SKM-1 treated with dmso at 0.1 percent for 144 hours (cell line): ENCODE measurements at regions not wholly inside any gene's neighbourhood (a gene's known extent, or its start where the extent isn't known, plus 50 kb on each side); places are given as distances from the start of the nearest gene placed in this dataset.
A peak's percentile ranks its signal among the peaks of the same experiment; 100 is the strongest.

Experiments used
- DNase-seq: peaks from one replicate; lab custom pipeline; 2025; ENCODE audit not compliant: unreplicated experiment; lab: John Stamatoyannopoulos, UW

DNA sequence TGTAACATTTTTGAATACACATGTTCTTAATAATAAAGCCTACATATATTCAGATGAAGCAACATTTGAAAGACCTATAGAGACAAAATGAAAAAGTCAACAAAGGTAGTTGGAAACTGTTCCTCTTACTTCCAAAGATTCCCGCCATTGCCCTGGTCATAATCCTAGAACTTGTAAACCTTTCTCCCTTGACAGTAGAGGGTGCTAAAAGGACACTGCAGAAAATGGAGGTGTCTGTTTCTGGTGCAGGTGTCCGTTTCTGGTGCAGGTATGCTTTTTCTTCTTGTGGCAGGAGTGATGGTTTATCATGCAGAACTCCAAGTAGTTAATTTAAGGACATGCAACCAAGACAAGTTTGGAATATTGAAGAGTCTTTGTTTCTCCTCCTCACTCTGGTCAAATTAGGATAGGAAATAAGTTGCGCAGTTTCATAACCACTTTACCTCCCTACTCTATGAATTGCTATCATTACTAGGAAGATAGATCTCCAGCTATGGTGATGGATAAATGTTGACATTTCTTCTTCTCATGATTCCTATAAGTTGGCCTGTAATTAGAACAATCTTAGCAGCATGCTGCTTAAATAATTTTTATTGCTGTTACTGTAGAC is 56.0 kb upstream of the FAM174A start:
- DNase-seq: no peak

DNA sequence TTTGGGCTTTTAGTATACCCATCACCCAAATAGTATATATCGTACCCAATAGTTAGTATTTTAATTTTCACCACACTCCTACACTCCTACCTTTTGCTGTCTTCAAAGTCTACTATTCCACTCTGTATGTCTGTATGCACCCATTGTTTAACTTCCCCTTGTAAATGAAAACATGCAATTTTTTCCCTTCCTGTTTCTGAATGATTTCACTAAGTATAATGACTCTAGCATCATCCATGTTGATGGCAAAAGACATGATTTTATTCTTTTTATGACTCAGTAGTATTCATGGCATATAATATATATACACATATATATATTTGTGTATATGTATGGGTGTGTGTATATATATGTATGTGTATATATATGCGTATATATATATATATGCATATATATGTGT is 63.1 kb upstream of the FAM174A start:
- DNase-seq: no peak

DNA sequence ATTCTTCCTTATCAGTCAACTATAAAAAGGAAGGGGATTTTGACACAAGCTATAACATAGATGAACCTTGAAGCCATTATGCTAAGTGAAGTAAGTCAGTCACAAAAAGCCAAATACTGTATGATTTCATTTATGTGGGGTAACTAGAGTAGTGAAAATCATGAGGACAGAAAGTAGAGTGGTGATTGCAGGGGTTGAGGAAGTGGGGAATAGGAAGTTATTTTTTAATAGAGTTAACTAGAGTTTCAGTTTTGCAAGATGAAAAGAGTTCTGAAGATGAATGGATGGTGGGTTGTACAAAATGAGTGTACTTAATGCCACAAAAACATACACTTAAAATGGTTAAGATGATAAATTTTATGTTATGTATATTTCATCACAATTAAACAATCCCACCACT is 65.4 kb upstream of the FAM174A start:
- no peak for DNase-seq

GRCh38 chr5:100464418-100464817 is 70.8 kb upstream of the FAM174A start:
- DNase-seq: no peak

- DNase-seq: no peak
These were observed 78.6 kb upstream of the FAM174A start for GRCh38 chr5:100456615-100457014.

DNA sequence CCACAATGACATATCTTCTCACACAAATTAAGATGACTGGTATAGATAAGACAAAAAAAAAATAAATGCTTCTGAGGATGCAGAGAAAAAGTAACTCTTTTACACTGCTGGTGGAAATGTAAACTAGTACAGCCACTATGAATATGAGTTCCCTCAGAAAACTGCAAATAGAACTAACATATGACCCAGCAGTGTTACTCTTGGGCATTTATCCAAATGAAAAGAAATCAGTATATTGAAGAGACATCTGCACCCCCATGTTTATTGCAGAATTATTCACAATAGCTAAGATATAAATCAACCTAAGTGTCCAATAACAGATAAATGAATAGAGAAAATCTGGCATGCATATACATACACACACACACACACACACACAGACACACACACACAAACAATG is 83.0 kb upstream of the FAM174A start:
- DNase-seq: no peak

DNA sequence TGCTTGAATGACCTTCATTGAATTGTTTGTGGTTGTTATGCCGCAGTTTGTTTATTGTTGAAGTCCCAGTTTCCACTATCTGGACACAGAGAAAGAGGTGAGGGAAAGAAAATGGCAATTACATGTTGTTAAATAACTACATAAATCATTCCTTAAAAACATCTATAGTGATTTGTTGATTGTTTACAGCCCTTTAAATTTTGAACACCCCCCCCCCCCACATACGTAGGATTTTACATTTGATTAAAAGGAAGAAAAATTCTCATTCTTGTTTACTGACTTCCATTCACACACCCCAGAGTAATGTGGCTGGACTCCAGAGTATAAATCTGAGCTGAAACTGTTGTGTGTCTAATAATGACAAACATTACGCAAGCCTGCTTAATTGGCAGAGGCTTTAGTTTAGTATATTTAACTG is 87.1 kb upstream of the FAM174A start:
- DNase-seq: no peak

DNA sequence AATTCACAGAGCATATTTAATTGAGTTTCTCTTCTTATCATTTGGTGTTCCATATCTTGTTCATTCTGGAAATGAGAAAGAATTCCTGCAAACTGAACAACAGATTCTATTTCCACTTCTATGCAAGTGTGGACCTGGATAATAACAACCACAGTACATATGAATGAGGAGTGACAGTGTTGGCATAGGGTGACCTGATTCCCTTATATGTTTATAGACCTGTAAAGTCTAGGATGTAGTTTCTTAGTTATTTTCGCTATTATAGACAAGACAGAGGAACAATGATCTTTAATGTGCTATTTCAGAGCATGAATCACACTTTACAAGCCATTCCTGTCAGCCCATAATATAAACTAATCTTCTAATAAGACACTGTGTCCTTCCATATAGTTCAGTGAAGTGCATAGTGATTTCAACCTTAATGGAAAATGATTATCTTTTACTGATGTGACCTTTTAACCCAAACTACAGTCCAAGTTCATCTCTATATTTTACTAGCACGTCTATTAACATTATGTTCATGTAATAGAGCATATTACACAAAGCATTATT is 88.2 kb upstream of the FAM174A start:
- no peak for DNase-seq

- no peak for DNase-seq
These were observed 90.2 kb upstream of the FAM174A start for GRCh38 chr5:100444961-100445360.

DNA sequence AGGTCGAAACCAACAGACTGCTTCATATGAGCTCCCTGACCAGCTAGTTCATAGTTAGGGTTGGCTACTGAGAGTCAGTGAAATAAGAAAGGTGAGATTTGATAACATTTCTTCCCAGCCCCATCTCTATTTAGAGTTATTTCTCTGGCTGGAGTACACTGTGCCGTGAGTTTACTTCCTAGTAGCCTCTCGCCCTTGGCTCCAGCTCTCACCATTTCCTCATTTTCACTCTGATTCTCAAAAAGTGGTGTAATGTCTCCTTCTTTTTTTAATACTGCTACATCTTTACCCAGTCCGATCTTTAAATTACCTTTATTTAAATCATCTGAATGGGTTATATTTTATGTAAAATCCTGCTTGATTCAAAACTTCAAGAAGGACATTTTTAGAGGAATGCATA is 100.4 kb upstream of the FAM174A start:
- no peak for DNase-seq

GRCh38 chr5:100432741-100433140 is 102.4 kb upstream of the FAM174A start:
- no peak for DNase-seq

- DNase-seq: peak; percentile 7
These were observed 104.6 kb upstream of the FAM174A start for GRCh38 chr5:100430268-100431195.

GRCh38 chr5:100424787-100425186 is 110.4 kb upstream of the FAM174A start:
- DNase-seq: no peak

- no peak for DNase-seq
These were observed 111.2 kb upstream of the FAM174A start for GRCh38 chr5:100424017-100424416.

DNA sequence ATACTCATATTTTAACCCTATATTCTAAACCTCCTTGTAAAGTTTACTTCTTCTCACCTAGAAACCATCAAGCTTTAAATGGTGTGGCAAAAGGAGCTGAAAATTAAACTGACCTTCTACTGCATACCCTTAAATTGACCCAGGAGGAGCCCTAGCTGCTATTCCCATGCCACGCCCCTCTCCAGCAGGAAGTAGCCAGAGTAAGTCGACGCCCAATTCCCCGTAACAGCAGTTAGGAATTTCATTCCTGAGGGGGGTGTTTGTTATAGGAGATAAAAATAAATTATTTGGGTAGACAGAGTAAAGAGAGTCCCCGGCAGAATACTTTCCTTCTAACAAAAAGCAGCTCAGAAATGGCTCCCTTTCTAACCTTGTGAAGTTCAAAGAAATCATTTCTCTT is 111.8 kb upstream of the FAM174A start:
- DNase-seq: no peak

DNA sequence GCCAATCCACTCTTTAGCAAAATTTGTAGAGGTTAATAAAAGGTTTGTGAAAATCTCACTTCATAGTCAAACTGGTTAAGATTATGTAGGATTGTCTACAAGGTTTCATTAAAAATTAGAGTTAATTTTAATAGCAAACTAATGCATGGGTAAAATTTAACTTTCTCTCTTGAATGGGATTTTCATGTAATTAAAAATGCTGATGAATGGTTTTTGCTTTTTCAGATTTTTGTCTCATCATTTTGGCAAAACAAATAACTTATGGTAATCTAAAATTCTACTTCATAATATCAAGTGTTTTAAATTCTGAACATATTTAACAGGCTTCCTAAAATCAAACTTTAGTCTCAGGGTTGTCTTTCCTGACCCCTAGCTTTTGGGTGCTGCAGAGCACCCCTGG is 113.8 kb upstream of the FAM174A start:
- DNase-seq: no peak

- DNase-seq: no peak
These were observed 116.9 kb upstream of the FAM174A start for GRCh38 chr5:100418231-100418630.

DNA sequence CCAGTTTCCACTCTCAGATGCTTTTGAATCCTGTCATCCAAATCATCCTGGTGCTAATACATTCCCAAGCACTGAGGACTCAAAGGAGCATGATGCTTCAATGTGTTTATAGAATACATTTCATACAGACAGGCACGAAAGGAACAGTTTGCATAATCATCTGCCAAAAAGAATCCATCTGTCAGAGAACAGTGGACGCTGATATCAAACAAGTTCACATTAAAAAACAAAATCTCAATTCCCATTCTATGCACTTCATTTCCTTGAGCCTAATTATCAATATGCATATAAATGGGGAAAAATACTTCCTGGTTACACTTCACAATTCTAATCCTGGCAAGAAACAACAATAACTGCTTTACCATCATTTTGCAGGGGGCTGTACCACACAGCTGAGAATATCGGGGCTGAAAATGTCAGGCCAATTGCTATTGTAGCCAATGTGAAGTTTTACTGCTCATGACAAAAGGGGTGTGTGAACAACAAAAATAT is 125.5 kb upstream of the FAM174A start:
- DNase-seq: no peak

DNA sequence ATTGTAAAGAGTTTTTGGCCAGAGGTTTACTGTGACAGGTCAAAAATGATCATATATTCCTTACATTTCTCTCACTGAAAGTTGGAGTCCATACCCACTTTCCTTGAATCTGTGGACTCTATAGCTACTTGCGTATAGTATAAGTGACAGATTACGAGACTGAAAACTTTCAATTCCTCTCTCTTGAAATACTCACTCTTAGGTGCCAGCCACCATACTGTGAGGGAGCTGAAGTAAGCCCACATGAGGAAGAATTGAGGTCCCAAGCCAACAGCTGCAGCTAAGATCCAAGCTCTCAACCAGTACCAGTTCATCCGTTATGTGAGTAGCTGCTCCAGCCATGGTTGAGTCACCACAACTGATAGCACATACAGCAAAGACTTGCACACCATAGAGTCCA is 128.1 kb upstream of the FAM174A start:
- DNase-seq: no peak

DNA sequence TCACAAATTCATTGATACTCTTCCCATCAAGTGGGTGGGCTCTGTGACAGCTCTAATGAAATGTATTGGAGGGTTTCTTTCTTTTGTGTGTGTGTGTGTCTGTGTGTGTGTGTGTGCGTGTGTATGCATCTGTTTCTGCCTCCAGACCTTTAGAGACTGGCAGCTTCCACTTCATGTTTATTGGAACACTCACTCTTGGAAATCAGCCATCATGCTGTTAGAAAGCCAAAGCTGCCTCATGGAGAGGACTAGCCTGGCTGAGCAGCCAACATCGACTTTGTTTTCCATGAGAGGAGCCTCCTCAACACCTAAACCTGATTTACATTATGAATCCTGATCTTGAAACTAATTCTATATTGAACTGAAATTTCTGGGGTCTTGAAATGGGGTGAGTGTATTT is 128.5 kb upstream of the FAM174A start:
- DNase-seq: no peak

- DNase-seq: no peak
These were observed 133.1 kb upstream of the FAM174A start for GRCh38 chr5:100402071-100402470.

- no peak for DNase-seq
These were observed 134.0 kb upstream of the FAM174A start for GRCh38 chr5:100401149-100401548.
